Nephron progenitor cell (in vitro differentiated cells): ENCODE measurements at regions not wholly inside any gene's neighbourhood (a gene's known extent, or its start where the extent isn't known, plus 50 kb on each side); places are given as distances from the start of the nearest gene placed in this dataset.

Experiments
- DNase-seq: peaks from one replicate; pipeline ENCODE4 v3.0.0; 2021
- H3K27ac Mint-ChIP-seq: 2 replicates; pipeline ENCODE4 v1.8.0; 2021; ENCODE audit warnings: mild to moderate bottlenecking, moderate library complexity, mixed read lengths
- H3K27me3 Mint-ChIP-seq: 2 replicates; pipeline ENCODE4 v1.8.0; 2021; ENCODE audit warnings: mild to moderate bottlenecking, low read depth, mixed read lengths; ENCODE audit not compliant: poor library complexity
- H3K36me3 Mint-ChIP-seq: 2 replicates; pipeline ENCODE4 v1.8.0; 2021; ENCODE audit warnings: low read depth, mixed read lengths
- H3K4me1 Mint-ChIP-seq: 2 replicates; pipeline ENCODE4 v1.8.0; 2021; ENCODE audit warnings: mixed read lengths
- H3K4me3 Mint-ChIP-seq: 2 replicates; pipeline ENCODE4 v1.8.0; 2021; ENCODE audit warnings: mild to moderate bottlenecking, moderate library complexity, mixed read lengths
- H3K9me3 Mint-ChIP-seq: 2 replicates; pipeline ENCODE4 v1.8.0; 2021; ENCODE audit warnings: mild to moderate bottlenecking, moderate library complexity, mixed read lengths
- TF ChIP-seq, protein P1 (sequence below): fragments of 200-600 bp; sonication (generic); IDR thresholded peaks from 2 replicates; pipeline ENCODE4 v1.5.0; 2021; ENCODE audit warnings: antibody characterized with exemption

DNA sequence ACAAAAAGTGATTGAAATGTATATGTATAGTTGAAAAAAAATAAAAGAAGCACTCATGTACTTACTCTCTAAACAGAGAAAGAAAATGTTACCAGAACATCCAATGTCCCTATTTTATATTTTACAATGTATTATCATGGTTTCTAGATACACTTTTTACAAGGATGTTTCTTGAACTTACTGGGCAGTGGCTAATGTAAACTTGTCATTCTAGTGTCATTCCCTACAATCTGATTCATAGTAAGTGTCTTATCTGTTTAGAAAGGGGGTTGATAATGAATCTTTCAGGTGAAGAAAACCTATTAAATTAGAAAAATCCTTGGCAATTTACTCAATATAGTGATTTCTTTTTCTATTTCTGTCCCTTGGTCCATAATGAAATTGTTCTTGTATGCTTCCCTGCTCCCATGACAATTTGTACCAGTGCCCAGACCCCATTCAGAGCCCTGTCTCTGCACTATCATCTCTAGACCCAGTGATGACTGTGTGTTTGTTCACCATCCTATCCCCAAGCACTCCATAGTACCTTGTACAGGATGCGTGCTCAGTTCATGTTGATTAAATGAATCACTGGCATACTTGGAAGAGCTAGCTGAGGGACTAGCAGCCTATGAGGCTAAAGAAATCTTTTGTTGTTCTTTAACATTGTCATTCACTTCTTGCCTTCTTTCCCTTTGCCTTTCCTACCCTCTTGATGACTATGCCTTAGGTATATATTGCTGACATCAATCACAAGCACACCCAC is 101.2 kb downstream of the HMHB1 start:
- Mint-ChIP-seq H3K4me1 (no peaks in the 10 kb centered on the region), H3K27ac (no peak overlapping the region), H3K27me3 (no peaks in the 10 kb centered on the region), H3K4me3 (no peak overlapping the region), H3K9me3 (no peaks in the 10 kb centered on the region), H3K36me3 (no peaks in the 10 kb centered on the region)
- DNase-seq, result no peak
- TF ChIP-seq, protein P1, sequence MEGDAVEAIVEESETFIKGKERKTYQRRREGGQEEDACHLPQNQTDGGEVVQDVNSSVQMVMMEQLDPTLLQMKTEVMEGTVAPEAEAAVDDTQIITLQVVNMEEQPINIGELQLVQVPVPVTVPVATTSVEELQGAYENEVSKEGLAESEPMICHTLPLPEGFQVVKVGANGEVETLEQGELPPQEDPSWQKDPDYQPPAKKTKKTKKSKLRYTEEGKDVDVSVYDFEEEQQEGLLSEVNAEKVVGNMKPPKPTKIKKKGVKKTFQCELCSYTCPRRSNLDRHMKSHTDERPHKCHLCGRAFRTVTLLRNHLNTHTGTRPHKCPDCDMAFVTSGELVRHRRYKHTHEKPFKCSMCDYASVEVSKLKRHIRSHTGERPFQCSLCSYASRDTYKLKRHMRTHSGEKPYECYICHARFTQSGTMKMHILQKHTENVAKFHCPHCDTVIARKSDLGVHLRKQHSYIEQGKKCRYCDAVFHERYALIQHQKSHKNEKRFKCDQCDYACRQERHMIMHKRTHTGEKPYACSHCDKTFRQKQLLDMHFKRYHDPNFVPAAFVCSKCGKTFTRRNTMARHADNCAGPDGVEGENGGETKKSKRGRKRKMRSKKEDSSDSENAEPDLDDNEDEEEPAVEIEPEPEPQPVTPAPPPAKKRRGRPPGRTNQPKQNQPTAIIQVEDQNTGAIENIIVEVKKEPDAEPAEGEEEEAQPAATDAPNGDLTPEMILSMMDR, result no peak

GRCh38 chr5:143914756-143915155 is 102.8 kb downstream of the HMHB1 start:
- no peak for DNase-seq
- Mint-ChIP-seq H3K27ac (no peak overlapping the region), H3K9me3 (no peaks in the 10 kb centered on the region), H3K4me3 (no peak overlapping the region), H3K4me1 (no peaks in the 10 kb centered on the region), H3K36me3 (no peaks in the 10 kb centered on the region), H3K27me3 (no peaks in the 10 kb centered on the region)
- TF ChIP-seq, protein P1, result no peak

DNA sequence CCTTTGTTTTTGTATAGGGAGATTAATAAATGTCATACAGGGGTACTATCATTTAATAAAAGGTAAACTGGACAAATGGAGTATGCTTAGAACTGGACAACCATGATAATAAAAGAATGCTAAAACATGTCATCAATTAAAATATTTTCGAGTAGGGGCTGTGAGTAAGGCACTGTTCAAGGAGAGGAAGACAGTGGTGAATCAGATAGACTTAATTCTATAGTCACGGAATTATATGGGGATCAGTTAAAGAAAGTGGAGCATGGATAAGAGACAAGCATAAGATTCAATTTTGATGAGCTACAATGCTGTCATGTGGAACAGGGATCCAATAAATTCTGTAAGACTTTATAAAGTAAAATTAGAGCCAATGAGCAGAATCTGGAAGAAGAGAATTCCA is 104.5 kb downstream of the HMHB1 start:
- Mint-ChIP-seq H3K4me1 (no peaks in the 10 kb centered on the region), H3K27ac (no peak overlapping the region), H3K9me3 (no peaks in the 10 kb centered on the region), H3K4me3 (no peak overlapping the region), H3K27me3 (no peaks in the 10 kb centered on the region), H3K36me3 (no peaks in the 10 kb centered on the region)
- no peak for DNase-seq
- TF ChIP-seq, protein P1, result no peak

- no peak for DNase-seq
- Mint-ChIP-seq H3K27me3 (no peaks in the 10 kb centered on the region), H3K4me1 (peaks cover 5% of the 10 kb centered on the region), H3K4me3 (no peak overlapping the region), H3K36me3 (no peaks in the 10 kb centered on the region), H3K27ac (no peak overlapping the region), H3K9me3 (no peaks in the 10 kb centered on the region)
- TF ChIP-seq, protein P1, result no peak
Observed at GRCh38 chr5:143918961-143919360, 107.0 kb downstream of the HMHB1 start.

- no peak for DNase-seq
- Mint-ChIP-seq H3K4me1 (peaks cover 5% of the 10 kb centered on the region), H3K27ac (no peak overlapping the region), H3K27me3 (no peaks in the 10 kb centered on the region), H3K36me3 (no peaks in the 10 kb centered on the region), H3K9me3 (no peaks in the 10 kb centered on the region), H3K4me3 (no peak overlapping the region)
- TF ChIP-seq, protein P1, result no peak
Observed at GRCh38 chr5:143920772-143921171, 108.8 kb downstream of the HMHB1 start.
